ENCODE measurements at regions not wholly inside any gene's neighbourhood (a gene's known extent, or its start where the extent isn't known, plus 50 kb on each side); places are given as distances from the start of the nearest gene placed in this dataset.

DNA sequence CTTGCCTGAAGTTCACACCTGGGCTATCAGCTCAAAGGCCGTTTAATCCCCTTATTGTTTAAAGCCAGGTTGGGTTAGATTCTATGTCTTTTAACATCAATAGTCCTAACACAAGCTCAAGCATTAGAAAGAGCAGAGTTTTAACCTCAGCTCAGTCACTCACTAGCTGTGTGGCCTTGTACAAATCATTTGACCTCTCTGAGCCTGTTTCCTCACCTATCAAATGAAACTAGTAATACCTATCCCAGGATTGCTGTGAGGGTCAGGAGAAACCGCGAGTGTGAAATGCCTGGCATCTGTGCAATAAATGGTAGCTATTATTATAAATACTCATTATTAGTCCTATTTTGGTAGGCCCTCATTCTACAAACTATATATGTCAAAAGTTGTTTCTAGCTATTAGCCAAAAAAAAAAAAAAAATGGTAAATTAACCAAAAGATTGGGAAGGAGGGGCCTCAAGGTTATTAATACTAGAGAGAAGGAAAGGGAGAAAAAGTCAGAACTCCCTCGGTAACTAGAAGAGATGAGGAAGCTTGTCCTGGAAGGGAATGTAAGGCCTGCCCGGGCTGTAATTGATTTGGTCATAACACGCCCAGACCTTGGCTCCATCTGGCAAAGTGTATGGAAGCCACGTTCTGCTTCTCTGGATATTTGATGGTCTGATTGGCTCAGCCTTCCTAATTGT lies 510.5 kb upstream of the PROK2 start:
- H3K36me3 Mint-ChIP-seq (ENCODE audit: low read depth) = no peaks in the 10 kb centered on the region
- DNase-seq = no peak
- WGBS, 2 experiments (ENCODE audit: insufficient coverage in 1 of 2, insufficient read length in 1 of 2) = 89 to 92% methylated on average over 5 of the region's 7 CpGs
- no peaks in the 10 kb centered on the region for H3K9me3 Mint-ChIP-seq
- Histone ChIP-seq H3K9me3 (ENCODE audit: control insufficient read depth, low read length) (no peaks in the 10 kb centered on the region), H3K27ac (ENCODE audit: low read depth, low read length) (no peak overlapping the region), H3K9ac (ENCODE audit: extremely low read depth, low read length, poor library complexity, severe bottlenecking) (no peak overlapping the region), H3K4me1 (ENCODE audit: control insufficient read depth, insufficient read depth, low read length) (no peaks in the 10 kb centered on the region), H3K36me3 (ENCODE audit: control insufficient read depth, insufficient read depth, low read length) (no peaks in the 10 kb centered on the region), H3K27me3 (ENCODE audit: control insufficient read depth, insufficient read depth, low read length, poor library complexity, severe bottlenecking) (peaks cover 26% of the 10 kb centered on the region), H3K4me3 (ENCODE audit: low read length) (no peak overlapping the region)
- H3K27me3 Mint-ChIP-seq (ENCODE audit: insufficient read depth) = peaks cover 33% of the 10 kb centered on the region
- TF ChIP-seq, protein P1, sequence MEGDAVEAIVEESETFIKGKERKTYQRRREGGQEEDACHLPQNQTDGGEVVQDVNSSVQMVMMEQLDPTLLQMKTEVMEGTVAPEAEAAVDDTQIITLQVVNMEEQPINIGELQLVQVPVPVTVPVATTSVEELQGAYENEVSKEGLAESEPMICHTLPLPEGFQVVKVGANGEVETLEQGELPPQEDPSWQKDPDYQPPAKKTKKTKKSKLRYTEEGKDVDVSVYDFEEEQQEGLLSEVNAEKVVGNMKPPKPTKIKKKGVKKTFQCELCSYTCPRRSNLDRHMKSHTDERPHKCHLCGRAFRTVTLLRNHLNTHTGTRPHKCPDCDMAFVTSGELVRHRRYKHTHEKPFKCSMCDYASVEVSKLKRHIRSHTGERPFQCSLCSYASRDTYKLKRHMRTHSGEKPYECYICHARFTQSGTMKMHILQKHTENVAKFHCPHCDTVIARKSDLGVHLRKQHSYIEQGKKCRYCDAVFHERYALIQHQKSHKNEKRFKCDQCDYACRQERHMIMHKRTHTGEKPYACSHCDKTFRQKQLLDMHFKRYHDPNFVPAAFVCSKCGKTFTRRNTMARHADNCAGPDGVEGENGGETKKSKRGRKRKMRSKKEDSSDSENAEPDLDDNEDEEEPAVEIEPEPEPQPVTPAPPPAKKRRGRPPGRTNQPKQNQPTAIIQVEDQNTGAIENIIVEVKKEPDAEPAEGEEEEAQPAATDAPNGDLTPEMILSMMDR (conservative IDR thresholded peaks at IDR 0.05) = no peak
- peaks cover 4% of the 10 kb centered on the region for H3K4me1 Mint-ChIP-seq
- H3K27ac Mint-ChIP-seq = no peak overlapping the region
- no peak overlapping the region for H3K4me3 Mint-ChIP-seq

DNA sequence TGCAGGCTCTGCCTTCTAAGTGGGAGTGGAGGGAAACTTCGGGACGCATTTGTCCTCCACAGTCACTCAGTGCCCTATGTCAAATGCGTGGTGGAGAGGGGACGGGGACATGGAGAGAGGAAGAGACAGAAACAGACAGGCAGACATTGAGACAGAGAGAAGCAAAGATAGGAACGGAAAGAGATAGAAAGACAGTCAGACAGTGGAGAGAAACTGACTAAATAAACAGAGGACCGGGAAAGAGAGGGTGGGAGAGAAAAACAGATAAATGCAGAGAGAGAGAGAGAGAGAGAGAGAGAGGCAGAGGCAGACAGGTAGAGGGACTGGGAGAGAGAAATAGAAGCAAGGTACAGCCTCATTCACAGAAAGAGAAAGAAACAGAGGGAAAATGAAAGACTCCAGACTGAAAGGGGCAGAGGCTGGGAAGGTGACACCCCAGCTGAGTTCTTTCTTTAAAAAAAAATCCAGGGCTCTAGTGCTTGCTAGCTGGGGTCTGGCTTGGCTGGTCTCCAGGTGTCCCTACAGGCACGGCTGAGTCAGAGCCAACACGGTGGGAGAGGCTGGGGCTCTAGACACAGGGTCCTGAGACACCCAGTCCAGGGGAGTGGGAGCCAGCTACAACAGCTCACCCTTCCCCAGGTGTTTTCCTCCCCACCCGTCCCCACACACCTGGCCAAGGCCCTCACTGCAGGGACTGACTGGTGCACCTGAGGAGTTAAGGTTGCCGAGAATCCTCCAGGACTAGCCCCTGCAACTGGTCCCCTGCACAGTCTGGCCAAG lies 506.1 kb upstream of the PROK2 start:
- Histone ChIP-seq H3K27ac (ENCODE audit: low read depth, low read length) (no peak overlapping the region), H3K9ac (ENCODE audit: extremely low read depth, low read length, poor library complexity, severe bottlenecking) (no peak overlapping the region), H3K9me3 (ENCODE audit: control insufficient read depth, low read length) (no peaks in the 10 kb centered on the region), H3K4me3 (ENCODE audit: low read length) (no peak overlapping the region), H3K27me3 (ENCODE audit: control insufficient read depth, insufficient read depth, low read length, poor library complexity, severe bottlenecking) (peaks cover 39% of the 10 kb centered on the region), H3K4me1 (ENCODE audit: control insufficient read depth, insufficient read depth, low read length) (no peaks in the 10 kb centered on the region), H3K36me3 (ENCODE audit: control insufficient read depth, insufficient read depth, low read length) (no peaks in the 10 kb centered on the region)
- Mint-ChIP-seq H3K4me1 (peaks cover 8% of the 10 kb centered on the region), H3K27ac (no peak overlapping the region), H3K9me3 (no peaks in the 10 kb centered on the region), H3K27me3 (ENCODE audit: insufficient read depth) (peaks cover 45% of the 10 kb centered on the region), H3K4me3 (no peak overlapping the region), H3K36me3 (ENCODE audit: low read depth) (no peaks in the 10 kb centered on the region)
- DNase-seq = no peak
- TF ChIP-seq, protein P1 (conservative IDR thresholded peaks at IDR 0.05) = no peak
- 83 to 88% methylated on average over 7 to 10 of the region's 10 CpGs for WGBS, 2 experiments (ENCODE audit: insufficient coverage in 1 of 2, insufficient read length in 1 of 2)

- Histone ChIP-seq H3K27me3 (ENCODE audit: control insufficient read depth, insufficient read depth, low read length, poor library complexity, severe bottlenecking) (peaks cover 36% of the 10 kb centered on the region), H3K4me3 (ENCODE audit: low read length) (no peak overlapping the region), H3K36me3 (ENCODE audit: control insufficient read depth, insufficient read depth, low read length) (no peaks in the 10 kb centered on the region), H3K9ac (ENCODE audit: extremely low read depth, low read length, poor library complexity, severe bottlenecking) (no peak overlapping the region), H3K4me1 (ENCODE audit: control insufficient read depth, insufficient read depth, low read length) (no peaks in the 10 kb centered on the region), H3K9me3 (ENCODE audit: control insufficient read depth, low read length) (no peaks in the 10 kb centered on the region), H3K27ac (ENCODE audit: low read depth, low read length) (no peak overlapping the region)
- no peak for DNase-seq
- H3K27me3 Mint-ChIP-seq (ENCODE audit: insufficient read depth) = peaks cover 42% of the 10 kb centered on the region
- H3K9me3 Mint-ChIP-seq = no peaks in the 10 kb centered on the region
- no peak overlapping the region for H3K4me3 Mint-ChIP-seq
- no peak overlapping the region for H3K27ac Mint-ChIP-seq
- H3K4me1 Mint-ChIP-seq = peaks cover 4% of the 10 kb centered on the region
- 92 to 94% methylated on average over 4 of the region's 4 CpGs for WGBS, 2 experiments (ENCODE audit: insufficient coverage in 1 of 2, insufficient read length in 1 of 2)
- TF ChIP-seq, protein P1 (conservative IDR thresholded peaks at IDR 0.05) = no peak
- H3K36me3 Mint-ChIP-seq (ENCODE audit: low read depth) = no peaks in the 10 kb centered on the region
Observed at GRCh38 chr3:72289692-72290071, 504.7 kb upstream of the PROK2 start.
